Ovary (tissue), 3 donors: ENCODE measurements at regions not wholly inside any gene's neighbourhood (a gene's known extent, or its start where the extent isn't known, plus 50 kb on each side); places are given as distances from the start of the nearest gene placed in this dataset.

Source experiments
- CTCF ChIP-seq, 3 donors: fragments of 450-650 bp in 2 of 3; fragments of 200-600 bp in 1 of 3; IDR thresholded peaks; one replicate each; pipeline versions ENCODE4 v1.5.1 to v1.8.0; 2016 to 2022; ENCODE audit warnings: antibody characterized with exemption in 3 of 3, mild to moderate bottlenecking in 1 of 3
- EP300 ChIP-seq: sonication (generic); formaldehyde crosslinking; IDR thresholded peaks from one replicate; pipeline ENCODE4 v1.6.1; 2017; ENCODE audit warnings: antibody characterized with exemption
- POLR2A ChIP-seq: fragments of 450-650 bp; IDR thresholded peaks from one replicate; pipeline ENCODE4 v1.6.1; 2017; ENCODE audit warnings: antibody characterized with exemption, mild to moderate bottlenecking, moderate library complexity
- donor health status: DM: no; HTN: no; CAD: no.

DNA sequence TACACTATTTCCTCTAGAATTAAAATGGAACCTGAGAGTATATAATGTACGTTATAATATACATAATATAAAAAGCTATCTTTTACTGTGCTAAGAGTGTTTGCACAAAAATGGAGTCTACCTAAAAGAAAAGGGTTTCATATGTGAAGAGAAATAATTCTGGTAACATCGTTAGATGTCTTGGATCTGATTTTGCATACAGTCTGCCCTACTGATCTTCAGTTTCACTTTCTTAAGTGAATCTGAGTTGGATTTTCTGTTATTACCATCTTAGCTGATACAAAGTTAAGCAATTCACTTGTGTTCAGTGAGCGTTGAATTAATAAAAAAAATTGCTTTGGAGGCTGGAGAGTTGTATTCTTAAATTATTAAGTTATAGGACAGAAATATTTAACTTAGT lies 502.1 kb upstream of the TMEFF2 start:
- no peak for TF ChIP-seq CTCF (IDR thresholded peaks at IDR 0.05)
- TF ChIP-seq EP300 = no peak
- TF ChIP-seq POLR2A = no peak
